GM21447 (cell line): ENCODE measurements at regions not wholly inside any gene's neighbourhood (a gene's known extent, or its start where the extent isn't known, plus 50 kb on each side); places are given as distances from the start of the nearest gene placed in this dataset.
"Not testable (repeated sequence)": the region's sequence is repeated elsewhere in the genome, so short reads cannot be mapped to it uniquely, and the experiment has no call there.

Experiments used
- ATAC-seq: cut with Tn5 transposase; IDR thresholded peaks from one replicate; pipeline ENCODE4 v1.9.1; 2021; ENCODE audit not compliant: unreplicated experiment

DNA sequence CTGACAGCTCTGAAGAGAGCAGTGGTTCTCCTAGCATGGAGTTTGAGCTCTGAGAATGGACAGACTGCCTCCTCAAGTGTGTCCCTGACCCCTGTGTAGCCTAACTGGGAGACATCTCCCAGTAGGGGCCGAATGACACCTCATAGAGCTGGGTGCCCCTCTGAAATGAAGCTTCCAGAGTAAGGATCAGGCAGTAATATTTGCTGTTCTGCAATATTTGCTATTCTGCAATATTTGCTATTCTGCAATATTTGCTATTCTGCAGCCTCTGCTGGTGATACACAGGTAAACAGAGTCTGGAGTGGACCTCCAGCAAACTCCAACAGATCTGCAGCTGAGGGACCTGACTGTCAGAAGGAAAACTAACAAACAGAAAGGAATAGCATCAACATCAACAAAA lies 105.5 kb downstream of the BUD13 start:
- ATAC-seq, result not testable (repeated sequence)

DNA sequence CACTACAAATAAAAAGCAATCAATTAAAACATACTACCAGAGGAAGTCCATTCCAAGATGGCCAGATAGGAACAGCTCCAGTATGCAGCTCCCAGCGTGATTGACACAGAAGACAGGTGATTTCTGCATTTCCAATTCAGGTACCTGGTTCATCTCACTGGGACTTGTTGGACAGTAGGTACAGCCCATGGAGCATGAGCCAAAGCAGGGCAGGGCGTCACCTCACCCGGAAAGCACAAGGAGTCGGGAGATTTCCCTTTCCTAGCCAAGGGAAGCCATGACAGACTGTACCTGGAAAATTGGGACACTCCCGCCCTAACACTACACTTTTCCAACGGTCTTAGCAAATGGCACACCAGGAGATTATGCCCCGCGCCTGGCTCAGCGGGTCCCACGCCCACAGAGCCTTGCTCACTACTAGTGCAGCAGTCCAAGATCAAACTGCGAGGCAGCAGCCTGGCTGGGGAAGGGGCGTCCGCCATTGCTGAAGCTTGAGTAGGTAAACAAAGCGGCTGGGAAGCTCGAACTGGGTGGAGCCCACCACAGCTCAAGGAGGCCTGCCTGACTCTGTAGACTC lies 106.0 kb downstream of the BUD13 start:
- not testable (repeated sequence) for ATAC-seq

- ATAC-seq, result no peak
These were observed 107.3 kb downstream of the BUD13 start for GRCh38 chr11:116665523-116665922.

DNA sequence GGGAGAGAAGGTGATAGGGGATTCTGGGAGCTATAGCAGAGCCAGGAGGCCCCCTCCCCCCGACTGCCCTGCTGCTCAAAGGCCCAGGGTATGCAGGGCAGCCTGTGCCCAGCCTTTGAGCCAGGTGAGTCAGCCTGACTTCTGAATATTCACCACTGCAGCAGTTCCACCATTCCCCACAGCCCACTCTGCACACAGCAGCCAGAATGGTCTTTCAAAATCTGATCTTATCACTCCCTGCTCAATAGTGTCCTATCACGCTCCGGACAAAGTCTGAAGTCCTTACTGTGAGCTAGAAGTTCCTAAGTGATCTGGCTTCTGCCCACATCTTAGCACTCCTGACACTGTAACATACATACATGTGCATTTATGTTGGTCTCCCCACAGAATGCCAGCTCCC lies 111.7 kb downstream of the BUD13 start:
- no peak for ATAC-seq

- no peak for ATAC-seq
These were observed 112.8 kb downstream of the BUD13 start for GRCh38 chr11:116660011-116660410.

GRCh38 chr11:116658876-116659535 lies 113.8 kb downstream of the BUD13 start:
- ATAC-seq, result no peak

DNA sequence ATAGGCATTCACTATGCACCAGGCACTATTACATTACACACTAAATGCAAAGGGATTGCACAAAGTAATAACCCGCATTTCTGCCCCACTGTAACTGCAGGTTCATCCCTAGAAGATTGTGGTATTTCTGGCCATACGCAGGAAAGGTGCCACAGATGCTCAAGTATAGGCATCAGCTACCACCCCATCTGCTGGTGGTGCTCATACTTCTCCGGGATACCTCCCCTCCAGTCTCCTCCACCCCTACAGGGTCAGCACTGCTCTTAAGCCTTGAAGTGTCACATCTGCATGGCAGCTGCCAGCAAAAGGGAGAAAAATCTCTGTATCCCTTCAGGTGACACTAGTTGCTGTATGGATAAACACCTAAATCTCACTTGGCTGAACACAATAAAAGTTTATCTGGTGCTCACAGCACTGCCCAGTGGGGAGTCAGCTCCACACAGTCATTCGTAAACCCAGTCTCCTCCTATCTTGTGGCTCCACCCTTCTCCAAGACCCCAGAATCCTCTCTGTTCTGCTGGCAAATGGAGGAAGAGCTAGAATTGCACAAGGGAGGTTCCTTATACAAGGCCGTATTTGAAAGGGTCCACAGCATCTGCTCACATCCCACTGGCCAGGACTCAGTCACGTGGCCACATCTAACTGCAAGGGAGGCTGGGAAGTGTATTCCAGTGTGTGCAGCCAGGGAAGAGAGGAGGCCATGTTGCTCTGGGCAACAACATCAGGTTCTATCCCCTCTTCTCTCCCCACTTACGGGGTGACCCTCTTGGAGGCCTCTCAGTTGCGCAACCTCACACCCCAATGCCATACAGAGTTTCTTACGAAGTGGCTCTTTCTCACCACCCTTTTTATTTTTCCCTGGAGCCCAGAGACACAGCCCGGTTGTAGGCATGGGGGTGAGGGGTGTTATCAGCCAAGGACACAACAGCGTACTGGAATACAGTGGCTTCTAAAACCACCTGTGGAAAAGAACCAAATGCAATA lies 114.7 kb downstream of the BUD13 start:
- ATAC-seq, result no peak

DNA sequence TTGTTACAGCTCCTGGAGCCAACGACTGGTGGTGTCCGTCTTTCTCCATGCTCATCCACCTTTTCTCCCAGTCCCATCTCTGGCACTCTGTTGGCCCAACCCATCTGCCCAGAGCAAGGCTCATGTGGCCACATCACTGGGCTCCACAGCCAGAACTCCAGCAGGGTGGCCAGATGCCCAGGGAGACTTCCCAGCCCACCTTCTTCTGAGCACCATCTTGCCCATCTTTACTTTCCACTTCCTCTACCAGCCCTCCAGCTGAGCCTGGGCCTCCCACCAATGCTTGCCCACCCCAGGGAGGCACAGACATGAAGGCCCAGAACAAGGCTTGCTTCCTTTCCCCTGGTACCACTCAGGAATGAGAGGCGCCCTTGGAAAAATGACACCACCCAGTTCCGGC lies 116.8 kb downstream of the BUD13 start:
- ATAC-seq, result no peak

DNA sequence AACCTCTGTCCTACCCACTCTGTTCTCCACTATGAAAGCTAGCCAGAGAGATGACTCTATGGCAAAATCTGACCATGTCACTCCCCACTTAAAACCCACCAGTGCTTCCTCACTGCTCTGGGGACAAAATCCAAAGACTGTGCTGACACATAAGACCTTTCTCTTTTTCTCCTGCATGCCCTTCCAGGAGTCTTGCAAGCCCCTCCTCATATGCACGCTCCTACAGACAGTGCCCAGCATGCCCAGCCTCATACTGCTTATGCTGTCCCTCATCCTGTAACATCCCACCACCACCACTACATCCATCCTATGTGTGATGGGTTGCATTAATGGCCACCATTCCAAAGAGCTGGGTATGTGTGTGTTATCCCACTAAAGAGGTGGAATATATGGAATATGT lies 118.3 kb downstream of the BUD13 start:
- ATAC-seq, result no peak

- ATAC-seq, result no peak
These were observed 119.6 kb downstream of the BUD13 start for GRCh38 chr11:116653206-116653605.

DNA sequence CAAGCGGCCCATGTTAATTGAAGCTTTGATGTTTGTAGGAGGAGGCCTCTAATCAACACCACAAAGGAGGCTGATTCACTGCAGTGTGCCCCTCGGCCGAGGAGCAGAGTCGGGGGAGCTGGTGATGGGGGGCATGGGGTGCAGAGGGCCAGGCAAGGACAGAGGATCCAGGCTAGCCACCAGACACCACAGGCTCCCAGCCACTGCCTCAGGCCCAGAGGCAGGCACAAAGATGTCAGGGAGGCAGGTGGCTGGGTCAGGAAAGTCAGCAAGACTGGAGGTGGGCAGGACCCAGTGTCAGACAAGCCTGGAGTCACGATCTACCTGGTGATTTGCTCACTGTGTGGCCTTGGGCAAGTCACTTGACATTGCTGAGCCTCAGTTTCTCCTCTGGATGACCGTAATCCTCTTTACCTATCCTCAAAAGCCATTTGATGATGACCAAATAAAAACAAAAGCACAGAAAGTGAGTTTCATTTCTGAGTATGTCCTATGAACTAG lies 121.0 kb downstream of the BUD13 start:
- ATAC-seq, result no peak

DNA sequence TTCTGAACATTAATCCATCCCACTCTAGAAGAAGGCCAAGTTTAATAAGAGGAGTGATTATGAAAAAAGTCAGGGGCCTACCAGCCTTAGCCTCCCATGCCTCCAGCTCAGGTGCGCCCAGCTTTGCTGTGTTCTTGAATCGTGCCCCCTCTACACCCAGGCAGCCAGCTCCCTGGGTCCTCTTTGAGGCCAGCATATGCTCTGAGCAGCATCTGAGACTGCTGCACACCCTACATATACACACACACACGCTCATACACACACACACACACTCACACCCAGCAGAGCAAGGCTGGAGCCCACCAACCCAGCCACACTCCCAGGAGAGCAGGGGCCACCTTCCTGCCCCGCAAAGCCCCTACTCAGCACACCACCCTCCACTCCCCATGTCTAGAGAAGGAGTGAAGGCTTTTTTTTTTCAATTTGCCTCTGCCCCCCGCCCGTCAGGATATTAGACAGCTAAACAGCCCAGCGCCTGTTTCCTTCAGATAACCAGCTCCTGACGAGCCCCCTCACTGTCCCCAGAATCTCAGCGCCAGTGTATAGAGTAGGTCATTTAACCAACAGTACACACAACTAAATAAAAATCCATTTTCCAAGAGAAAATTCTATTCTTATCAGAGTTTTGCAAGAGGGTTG lies 121.6 kb downstream of the BUD13 start:
- ATAC-seq, result no peak

GRCh38 chr11:116650052-116650451 lies 122.7 kb downstream of the BUD13 start:
- ATAC-seq, result no peak

- no peak for ATAC-seq
These were observed 123.5 kb downstream of the BUD13 start for GRCh38 chr11:116649268-116649667.

DNA sequence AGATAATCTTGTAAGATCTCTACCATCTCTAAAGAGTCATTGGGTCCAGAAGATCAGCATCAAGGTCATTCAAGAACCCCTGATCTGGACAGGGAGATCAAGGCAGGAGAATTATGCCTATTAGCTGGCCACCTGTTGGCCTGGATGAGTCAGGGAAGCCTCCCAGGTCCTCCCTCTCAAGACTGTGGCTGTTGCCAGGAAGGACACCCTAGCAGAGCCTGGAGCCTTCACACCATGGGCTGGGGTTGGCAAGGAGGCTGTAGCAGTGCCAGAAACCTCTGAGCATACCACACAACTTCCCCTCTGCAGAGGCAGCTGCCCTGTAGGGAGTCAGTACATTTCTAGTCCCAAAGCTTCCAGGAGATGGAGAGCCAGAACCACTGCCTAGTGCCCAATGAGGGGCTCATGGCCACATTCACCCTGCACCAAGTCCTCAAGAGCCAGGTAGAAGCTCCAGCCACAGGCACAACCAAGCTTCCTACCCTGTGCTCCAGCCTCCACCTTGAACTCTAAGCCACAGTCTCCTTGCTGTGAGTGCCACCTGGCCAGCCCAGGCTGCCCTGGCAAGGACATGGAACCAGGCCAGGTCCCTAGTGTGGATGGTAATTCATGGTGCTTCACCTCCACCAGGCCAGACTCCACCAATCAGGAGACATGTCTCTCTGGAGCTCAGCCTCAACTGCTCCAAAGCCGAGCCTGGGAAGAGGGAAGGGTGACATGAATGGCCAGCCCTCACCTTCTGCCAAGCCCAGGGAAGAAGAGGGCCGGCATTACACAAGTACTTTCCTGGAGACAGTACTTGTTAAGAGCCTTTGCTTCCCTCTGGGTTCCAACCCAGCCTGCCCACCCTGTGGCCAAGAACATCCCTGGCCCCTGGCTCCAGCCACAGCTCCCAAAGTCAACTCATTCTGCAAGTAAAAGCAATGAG lies 124.3 kb downstream of the BUD13 start:
- ATAC-seq, result no peak

DNA sequence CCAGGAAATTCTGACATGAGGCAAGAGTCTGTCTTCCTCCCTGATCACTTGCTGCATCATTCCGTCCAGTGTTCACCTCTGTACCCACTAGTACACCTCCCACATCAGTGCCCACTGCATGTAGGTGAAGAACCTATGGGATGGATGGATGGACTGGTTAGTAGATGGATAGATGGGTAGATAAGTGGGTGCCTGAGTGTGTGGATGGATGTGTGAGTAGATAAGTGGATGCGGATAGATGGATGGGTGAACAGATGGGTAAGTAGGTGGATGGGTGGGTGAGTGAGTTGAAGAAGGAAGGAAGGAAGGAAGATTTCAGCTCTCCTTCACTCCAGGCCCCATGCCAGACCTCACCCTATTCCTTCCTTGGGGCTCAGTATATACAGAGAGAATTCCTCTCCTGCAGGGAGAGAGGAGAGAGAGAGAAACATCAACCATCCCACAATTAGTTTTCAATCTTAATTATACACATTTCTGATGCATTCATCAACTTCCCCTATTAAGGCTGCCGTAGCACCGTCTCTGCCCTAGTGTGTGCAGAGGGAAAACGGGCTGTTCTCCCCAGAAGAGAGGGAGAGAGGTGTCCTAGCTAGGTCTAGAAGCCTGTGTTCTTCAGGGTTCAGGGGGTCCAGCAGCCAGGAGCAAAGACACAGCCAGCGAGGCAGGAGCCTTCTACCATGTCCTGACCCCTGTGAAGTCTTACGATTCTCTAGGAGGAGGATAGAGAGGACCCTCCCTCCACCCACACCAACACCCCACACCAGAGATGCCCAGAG lies 125.3 kb downstream of the BUD13 start:
- ATAC-seq, result no peak

GRCh38 chr11:116646191-116646590 lies 126.6 kb downstream of the BUD13 start:
- ATAC-seq, result no peak

- no peak for ATAC-seq
These were observed 127.9 kb downstream of the BUD13 start for GRCh38 chr11:116644941-116645305.

DNA sequence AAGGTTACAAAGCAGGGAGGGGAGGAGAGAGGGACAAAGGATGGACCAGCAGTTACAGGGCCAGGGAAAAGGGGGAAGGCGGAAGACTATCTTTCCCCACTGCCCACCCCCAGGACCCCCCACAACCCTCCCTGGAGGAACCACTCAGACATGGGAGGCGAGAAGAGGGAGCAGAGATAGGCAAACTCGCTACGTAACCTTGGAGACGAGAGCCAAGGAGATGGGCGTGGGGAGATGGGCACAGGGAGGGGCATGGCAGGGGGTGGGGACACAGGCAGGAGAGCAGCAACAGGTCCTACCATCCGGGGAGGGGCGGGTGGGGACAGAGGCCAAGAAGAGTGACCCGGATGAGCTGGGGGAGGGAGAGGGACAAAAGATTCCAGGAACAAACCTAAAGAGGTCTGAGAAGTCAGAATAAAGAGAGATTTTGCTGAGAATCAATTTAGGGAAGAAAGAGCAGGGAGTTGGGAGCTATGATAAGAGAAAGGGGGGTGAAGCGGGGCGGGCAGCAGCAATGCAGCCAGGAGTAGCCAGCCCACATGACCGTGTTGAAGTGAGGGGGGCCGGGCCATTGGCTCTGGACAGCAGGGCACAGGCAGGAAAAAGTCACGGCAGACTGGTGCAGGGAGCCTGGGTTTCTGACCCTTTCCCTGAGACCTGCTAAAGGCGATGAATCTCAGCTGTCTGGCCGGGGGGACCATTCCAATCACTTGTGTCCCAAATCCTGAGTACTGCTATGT lies 128.4 kb downstream of the BUD13 start:
- ATAC-seq, result no peak
